ENCODE measurements at regions not wholly inside any gene's neighbourhood (a gene's known extent, or its start where the extent isn't known, plus 50 kb on each side); places are given as distances from the start of the nearest gene placed in this dataset.

- TF ChIP-seq CTCF (IDR thresholded peaks at IDR 0.05) (no peak), POLR2A (IDR thresholded peaks at IDR 0.05) (no peak)
Measured at GRCh38 chr9:80885894-80886293, 803.5 kb downstream of the TLE1 start.

Measured in adrenal gland (tissue), 5 donors.